ENCODE measurements at regions not wholly inside any gene's neighbourhood (a gene's known extent, or its start where the extent isn't known, plus 50 kb on each side); places are given as distances from the start of the nearest gene placed in this dataset.
"Not testable (repeated sequence)": the region's sequence is repeated elsewhere in the genome, so short reads cannot be mapped to it uniquely, and the experiment has no call there.

GRCh38 chr14:43258396-43258795 is 1248.7 kb downstream of the FSCB start:
- no peak overlapping the region for H3K27ac ChIP-seq

GRCh38 chr14:43256996-43257395 is 1250.1 kb downstream of the FSCB start:
- not testable (repeated sequence) for H3K27ac ChIP-seq, H3K4me3 ChIP-seq

More at GRCh38 chr14:43258396-43258795, 1248.7 kb downstream of the FSCB start:
- H3K4me3 ChIP-seq: no peak overlapping the region

DNA sequence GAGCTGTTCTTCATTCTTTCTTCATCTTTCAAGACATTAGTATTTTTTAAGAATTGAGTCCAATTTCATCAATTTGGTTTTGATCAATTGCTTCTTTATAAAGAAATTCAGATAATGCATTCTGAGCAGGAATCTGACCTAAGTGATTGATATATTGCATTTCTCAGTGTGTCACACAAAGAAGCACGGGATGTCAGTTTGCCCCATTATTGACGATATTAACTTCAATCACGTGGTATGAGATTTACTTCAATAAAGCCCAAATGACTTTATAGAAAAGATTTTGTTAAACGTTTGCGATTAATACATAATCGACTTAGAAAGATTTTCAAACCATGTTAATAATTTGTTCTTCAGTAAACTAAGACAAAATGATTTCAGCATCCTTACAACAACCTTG is 1254.2 kb downstream of the FSCB start:
- H3K4me3 ChIP-seq: no peak overlapping the region
- H3K27ac ChIP-seq: no peak overlapping the region

DNA sequence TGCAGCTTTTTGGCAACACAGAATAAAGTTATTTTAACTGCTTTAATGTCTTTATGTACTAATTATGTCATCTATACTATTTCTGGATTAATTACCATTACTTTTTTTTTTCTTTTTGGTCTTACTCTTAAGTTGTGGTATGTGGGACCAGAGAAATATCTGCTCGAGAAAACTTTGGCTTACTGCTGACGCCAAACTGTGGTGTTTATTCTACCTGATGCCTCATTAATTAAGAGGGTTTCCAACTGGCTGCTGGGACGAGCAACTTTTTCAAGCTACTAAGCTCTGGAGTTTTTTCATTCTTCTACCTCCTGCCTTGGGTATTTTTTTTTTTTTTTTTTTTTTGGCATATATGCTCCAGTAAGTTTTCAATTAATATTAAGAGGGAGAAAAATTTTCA is 1257.5 kb downstream of the FSCB start:
- Histone ChIP-seq H3K27ac (no peak overlapping the region), H3K4me3 (no peak overlapping the region)

DNA sequence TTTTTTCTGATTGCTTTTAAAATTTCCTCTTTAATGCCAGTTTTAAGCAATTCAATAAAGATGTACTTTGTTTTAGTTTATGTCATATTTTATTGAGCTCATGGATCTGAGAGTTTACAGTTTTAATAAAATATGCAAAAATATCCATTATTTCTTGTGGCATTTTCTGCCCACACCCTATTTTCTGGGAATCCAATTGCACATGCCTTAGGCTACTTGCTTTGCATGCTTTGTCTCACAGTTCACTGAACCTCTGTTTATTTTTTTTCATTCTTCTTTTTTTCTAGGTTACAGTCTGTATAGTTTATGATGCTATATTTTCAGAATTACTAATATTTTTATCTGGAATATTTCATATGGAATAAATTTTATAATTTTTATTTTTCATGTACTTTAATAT is 1258.0 kb downstream of the FSCB start:
- Histone ChIP-seq H3K4me3 (no peak overlapping the region), H3K27ac (no peak overlapping the region)

- Histone ChIP-seq H3K4me3 (no peak overlapping the region), H3K27ac (no peak overlapping the region)
Observed at GRCh38 chr14:43247877-43248276, 1259.2 kb downstream of the FSCB start.

DNA sequence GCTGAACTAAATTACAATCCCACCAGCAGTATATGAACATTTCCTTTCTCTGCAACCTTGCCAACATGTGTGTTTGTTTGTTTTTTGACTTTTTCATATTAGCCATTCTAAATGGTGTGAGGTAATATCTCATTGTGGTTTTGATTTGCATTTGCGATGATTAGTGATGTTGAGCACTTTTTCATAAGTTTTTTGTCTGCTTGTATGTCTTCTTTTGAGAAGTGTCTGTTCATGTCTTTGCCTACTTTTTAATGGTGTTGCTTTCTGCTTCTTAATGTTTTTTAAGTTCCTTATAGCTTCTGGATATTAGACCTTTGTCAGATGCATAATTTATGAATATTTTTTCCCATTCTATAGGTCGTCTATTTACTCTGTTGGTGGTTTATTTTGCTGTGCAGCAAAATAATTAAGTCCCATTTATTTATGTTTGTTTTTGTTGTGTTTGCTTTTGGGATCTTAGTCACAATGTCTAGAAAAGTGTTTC is 1262.9 kb downstream of the FSCB start:
- Histone ChIP-seq H3K27ac (no peak overlapping the region), H3K4me3 (no peak overlapping the region)

DNA sequence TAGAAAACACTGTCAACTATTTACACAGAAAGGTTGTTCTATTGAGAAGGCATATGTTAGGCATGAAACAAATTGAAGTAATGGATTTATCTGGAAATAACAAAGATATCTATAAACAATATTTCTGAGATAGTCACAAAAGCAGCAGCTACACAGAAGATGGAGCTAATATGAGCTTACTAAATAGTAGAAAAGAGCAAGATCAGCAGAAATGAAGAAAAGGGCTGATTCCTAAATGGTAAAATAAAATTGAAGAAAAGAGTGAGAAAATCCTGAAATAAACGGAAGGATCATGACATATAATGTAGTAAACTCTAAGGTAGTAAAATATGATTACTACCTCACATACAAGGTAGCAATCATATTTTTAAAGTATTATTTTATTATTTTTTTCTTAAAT is 1263.9 kb downstream of the FSCB start:
- no peak overlapping the region for H3K27ac ChIP-seq
- no peak overlapping the region for H3K4me3 ChIP-seq

DNA sequence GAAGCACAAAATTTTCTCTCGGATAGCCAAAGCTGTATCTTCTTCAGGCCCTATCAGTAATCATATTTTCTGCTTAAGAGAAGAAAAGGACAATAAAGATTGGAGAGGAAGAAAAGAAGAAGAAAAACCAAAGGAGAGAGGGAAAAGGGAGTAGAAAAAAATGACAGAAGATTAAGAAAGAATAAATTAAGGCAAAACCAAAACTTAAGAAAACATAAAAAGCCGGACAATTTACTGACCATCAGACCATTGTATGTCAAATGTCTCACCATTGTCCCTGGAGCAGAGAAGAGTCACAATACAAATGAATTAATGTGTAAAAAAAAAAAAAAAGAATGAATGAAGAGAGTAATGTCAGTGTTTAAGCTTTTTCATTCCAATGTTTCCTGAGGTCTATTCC is 1274.8 kb downstream of the FSCB start:
- Histone ChIP-seq H3K4me3 (no peak overlapping the region), H3K27ac (no peak overlapping the region)

- Histone ChIP-seq H3K4me3 (no peak overlapping the region), H3K27ac (no peak overlapping the region)
Observed at GRCh38 chr14:43215524-43215923, 1291.6 kb downstream of the FSCB start.

DNA sequence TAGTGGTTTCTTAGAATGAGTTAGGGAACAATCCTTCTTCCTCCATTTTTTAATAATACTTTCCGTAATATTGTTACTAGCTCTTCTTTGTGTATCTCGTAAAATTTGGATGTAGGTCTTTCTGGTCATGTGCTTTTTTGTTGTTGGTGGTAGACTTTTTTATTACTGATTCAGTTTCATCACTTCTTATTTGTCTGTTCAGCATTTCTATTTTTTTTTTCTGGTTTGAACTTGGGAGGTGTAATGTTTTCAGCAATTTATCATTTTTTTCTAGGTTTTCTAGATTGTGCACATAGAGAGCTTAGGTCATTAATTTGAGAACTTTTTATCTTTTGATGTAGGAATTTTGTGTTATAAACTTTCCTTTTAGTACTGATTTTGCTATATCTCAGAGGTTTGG is 1299.9 kb downstream of the FSCB start:
- Histone ChIP-seq H3K4me3 (no peak overlapping the region), H3K27ac (no peak overlapping the region)

DNA sequence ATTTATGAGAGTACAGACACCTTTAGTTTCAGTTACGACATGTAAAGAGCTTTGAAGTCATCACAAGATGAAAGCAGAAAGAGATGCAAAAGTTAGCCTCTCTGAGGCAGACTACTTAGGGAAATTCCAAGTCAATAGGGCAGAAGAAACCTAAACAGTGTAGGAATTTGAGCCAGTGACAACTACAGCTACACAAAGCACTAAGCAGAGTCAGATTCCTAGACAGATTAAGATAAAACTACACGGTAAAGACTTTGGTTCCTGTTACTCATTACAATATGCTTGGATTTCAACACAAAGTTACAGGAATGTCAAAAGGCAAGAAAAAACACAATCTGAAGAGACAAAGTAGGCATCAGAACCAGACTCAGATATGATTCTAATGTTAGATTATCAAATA is 1302.3 kb downstream of the FSCB start:
- H3K27ac ChIP-seq: no peak overlapping the region
- no peak overlapping the region for H3K4me3 ChIP-seq

DNA sequence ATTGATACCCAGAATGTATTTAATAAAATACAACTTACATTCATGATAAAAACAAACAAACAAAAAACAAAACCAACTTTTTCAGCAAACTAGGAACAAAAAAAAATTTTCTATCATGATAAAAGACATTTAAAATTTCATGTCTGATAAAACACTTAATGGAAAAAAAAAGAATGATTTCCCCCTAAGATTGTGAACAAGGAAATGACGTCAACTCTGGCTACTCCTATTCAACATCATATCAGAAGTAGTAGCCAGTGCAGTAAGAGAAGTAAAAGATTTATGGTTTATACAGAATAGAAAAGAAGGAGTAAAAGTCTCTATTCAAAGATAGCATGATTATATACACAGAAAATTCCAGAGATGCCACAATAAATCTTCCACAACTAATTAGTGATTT is 1306.6 kb downstream of the FSCB start:
- no peak overlapping the region for H3K27ac ChIP-seq

GRCh38 chr14:43198465-43198864 is 1308.6 kb downstream of the FSCB start:
- no peak overlapping the region for H3K4me3 ChIP-seq
- H3K27ac ChIP-seq: no peak overlapping the region

More for the DNA sequence above, 1306.6 kb downstream of the FSCB start:
- H3K4me3 ChIP-seq: no peak overlapping the region

DNA sequence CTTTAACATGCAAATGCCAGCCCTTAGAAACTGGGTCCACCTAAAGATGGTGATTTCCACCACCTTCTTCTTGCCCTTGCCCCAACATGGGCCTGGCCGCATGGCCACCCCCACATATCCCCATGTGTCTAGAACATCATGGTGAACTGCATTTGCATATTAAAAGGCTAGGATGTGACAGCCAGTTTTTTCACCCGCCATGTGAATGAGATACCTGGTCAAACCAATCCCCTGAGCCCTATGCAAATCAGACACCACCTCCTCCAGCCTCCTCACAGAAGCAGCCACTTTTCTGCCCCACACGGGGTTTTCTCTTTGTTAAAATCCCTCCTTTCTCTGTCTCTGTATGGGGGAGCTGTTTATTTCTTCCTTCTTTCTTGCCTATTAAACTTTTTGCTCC is 1322.5 kb downstream of the FSCB start:
- no peak overlapping the region for H3K4me3 ChIP-seq
- no peak overlapping the region for H3K27ac ChIP-seq

GRCh38 chr14:43183916-43184315 is 1323.2 kb downstream of the FSCB start:
- no peak overlapping the region for H3K4me3 ChIP-seq
- no peak overlapping the region for H3K27ac ChIP-seq

GRCh38 chr14:43175896-43176295 is 1331.2 kb downstream of the FSCB start:
- Histone ChIP-seq H3K27ac (no peak overlapping the region), H3K4me3 (no peak overlapping the region)

- Histone ChIP-seq H3K4me3 (no peak overlapping the region), H3K27ac (no peak overlapping the region)
Observed at GRCh38 chr14:43172899-43173548, 1334.1 kb downstream of the FSCB start.

- no peak overlapping the region for H3K27ac ChIP-seq
Observed at GRCh38 chr14:43169722-43170121, 1337.4 kb downstream of the FSCB start.

GRCh38 chr14:43168371-43168925 is 1338.6 kb downstream of the FSCB start:
- Histone ChIP-seq H3K4me3 (no peak overlapping the region), H3K27ac (no peak overlapping the region)

More at GRCh38 chr14:43169722-43170121, 1337.4 kb downstream of the FSCB start:
- no peak overlapping the region for H3K4me3 ChIP-seq

DNA sequence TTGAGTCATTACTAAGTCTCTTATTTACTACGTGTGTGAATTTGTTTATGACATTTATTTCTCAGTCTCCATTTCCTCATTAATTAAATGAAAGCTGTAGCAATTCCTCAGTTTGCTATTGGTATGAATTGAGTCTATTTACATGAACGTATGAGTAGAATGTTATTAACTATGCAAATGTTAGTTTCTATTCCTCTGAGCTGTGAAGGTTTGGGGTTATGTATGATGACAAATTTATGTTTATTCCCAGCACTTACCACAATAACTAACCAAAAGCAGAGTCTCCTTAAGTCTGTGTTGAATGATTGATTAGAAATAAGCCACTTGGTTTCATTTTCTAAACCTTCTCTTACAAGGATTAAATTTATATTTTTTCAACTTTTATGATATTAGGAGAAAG is 1340.9 kb downstream of the FSCB start:
- no peak overlapping the region for H3K27ac ChIP-seq
- no peak overlapping the region for H3K4me3 ChIP-seq

DNA sequence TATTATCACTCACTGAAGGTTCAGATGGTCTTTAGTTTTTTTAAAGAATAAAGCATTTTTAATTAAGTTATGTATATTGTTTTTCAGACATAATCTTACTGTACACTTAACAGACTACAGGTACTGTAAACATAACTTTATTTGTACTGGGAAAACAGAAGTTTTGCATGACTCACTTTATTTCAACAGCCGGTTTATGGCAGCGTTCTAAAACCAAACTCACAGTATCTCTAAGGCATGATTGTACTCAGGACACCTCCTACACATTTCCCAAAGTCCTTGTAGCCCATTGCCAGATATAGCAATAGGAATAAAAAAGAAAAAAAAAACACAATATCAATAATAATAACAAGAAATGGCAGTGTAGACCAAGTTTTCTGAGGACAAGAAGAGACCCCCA is 1341.4 kb downstream of the FSCB start:
- no peak overlapping the region for H3K4me3 ChIP-seq
- no peak overlapping the region for H3K27ac ChIP-seq
